SW 1271 (cell line): ENCODE measurements at regions not wholly inside any gene's neighbourhood (a gene's known extent, or its start where the extent isn't known, plus 50 kb on each side); places are given as distances from the start of the nearest gene placed in this dataset.
"Not testable (repeated sequence)": the region's sequence is repeated elsewhere in the genome, so short reads cannot be mapped to it uniquely, and the experiment has no call there.

Experiments used
- DNase-seq, 2 experiments: peaks; one replicate each; lab custom pipeline; 2025; lab: John Stamatoyannopoulos, UW

DNA sequence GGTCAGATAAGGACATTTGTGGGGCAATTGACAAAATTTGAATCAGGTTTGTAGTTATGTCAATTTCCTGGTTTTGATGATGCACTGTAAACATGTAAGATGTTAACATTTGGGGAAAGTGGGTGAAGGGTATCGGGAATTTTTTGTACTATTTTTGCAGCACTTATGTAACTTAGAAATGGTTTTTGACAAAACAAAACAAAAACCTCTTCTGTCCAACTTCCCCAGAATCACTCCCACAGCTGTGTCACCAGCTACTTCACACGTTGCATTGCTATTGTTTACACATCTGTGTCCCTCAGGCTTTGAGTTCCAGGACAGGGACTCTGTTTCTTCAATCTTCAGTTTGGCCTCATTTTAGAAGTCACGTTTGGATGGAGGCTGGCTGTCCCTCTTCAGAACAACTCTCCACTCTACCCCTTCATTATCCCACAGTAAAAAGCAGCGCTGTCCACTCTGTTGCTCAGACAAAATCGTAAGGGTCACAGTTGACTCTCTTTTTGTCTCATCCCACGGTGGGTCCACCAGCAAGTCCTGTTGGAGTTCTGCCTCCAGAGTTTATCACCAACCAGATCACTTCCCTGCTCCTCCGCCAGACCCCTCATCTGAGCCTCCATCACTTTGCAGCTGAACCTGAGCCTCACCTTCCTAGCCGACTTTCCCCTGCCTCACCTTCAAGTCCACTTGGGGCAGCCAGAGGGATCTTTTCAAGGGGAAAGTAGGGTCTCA is 63.2 kb downstream of the NENF start:
- DNase-seq: no peak

DNA sequence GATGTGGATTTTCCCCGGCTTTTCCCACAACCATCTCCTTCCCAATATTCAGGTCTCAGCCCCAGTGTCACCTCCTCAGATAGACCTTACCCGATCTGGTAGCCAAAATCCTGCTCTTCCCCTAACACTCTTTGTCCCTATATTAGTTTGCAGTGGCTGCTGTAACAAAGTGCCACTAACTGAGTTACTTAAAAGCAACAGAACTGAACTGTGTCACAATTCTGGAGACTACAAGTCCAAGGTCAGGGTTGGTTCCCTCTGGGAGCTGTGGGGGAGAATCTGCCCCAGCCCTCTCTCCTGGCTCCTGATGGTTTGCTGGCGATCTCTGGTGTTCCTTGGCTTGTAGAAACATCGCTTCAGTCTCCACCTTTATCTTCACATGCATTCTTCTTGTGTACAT is 64.0 kb downstream of the NENF start:
- DNase-seq: no peak

- no peak for DNase-seq
Measured at GRCh38 chr1:212497553-212497952, 64.8 kb downstream of the NENF start.

DNA sequence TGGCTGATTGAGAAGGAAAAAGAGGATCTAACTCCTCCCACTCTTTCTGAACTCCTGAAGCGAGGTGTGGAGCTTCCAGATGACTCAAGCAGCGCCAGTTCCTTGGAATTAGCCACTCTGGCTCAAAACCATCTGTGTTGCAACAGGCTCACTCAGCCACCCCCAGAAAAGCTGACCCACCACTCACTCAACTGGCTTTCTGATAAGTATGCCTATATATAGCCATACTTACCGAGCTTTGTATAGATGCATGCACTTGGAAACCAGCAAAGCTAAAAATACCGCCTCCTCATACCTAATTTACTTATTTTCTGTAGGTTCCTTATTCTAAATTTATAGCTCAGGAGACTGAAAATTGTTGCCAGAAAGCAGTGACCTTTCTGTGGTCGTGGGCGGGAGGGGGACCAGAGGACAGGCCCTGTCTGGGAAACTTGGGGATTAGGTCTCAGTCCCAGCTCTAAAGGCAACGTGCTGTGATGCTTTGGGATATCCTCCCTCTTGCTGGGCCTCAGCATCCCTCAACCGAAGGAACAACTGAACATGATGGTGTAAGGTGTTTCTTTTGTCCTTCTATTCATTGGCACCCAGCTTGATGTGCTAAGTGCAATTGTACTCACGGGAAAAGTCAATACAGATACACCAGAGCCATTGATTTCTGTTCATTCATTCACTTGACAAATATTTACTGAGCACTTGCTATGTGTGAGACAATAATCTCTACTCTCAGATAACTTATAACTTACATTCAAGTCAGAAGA is 65.7 kb downstream of the NENF start:
- no peak for DNase-seq

GRCh38 chr1:212500351-212500750 is 67.6 kb downstream of the NENF start:
- DNase-seq: no peak

- DNase-seq: no peak
Measured at GRCh38 chr1:212500983-212501382, 68.3 kb downstream of the NENF start.

- DNase-seq: no peak
Measured at GRCh38 chr1:212503714-212504113, 71.0 kb downstream of the NENF start.

GRCh38 chr1:212504171-212504803 is 71.6 kb downstream of the NENF start:
- no peak for DNase-seq

DNA sequence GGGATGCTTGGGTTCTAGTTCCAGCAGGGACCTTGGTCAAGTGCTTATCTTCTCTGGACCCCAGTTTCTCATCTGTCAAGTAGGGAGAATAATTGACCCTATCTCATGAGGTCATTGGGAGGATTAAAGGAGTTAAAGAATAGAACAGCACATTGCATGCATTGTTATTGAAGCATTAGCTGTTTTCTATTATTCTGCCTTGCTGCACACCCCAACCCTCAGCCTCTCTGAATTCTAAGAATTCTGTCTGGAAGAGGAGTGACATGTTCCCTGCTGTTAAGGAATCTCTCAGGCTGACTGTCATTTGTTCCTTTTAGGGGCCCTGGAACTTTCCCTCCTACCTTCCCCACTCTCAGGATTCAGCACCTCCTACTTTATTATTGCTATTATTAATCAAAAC is 73.9 kb downstream of the NENF start:
- DNase-seq: no peak

GRCh38 chr1:212507369-212507768 is 74.6 kb downstream of the NENF start:
- no peak for DNase-seq

DNA sequence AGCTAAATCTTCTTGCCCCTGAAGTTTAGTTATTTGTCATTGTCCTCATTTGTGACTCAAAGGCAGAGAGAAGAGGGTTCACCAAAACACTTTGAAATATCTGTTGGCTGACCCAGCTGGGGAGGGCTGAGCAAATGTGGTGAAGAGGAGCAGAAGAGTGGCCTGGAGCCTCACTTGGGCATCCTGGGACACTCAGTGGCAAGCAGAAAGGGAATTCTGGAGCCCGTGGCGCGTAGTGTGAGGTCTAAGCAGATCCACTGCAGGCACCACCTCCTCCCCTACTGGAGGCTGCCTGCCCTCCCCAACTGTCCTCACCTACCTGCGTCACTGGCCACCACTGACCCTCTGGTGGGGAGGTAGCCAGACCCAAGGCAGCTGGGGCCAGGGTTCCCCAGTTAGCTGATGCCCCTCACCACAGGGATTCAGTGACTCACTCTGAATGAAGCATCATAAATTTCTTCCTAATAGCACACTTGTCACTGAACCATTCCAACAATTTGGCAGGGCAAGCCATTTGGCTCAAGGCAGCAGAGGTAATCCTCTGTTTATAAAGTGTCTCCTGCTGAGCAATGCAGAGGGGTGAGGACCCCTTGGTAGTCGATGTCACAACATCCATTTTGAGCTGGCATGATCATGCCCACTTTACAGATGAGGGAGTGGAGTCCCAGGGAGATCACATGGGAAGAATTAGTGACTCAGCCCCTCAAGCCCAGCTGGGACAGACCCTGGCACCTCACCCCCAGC is 80.3 kb downstream of the NENF start:
- DNase-seq: peak in 1 of 2 experiments; percentile 31

DNA sequence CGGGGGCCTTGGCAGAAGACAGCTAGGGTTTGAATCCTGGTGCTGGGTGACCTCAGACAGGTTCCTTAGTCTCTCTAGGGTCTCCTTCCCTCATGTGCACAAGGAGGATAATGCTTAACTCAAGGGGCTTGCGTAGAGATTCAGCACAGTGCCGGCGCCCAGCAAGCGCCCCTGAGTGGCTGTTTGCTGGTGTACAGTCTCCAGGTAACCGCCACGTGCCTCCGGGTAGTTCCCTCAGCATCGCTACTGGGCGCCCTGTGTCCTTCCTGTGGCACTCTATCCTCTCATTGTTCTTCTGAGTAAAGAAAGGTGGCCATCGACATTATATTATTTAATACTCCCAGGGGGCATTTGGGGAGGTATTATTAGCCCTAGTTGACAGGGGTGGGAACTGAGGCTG is 80.9 kb downstream of the NENF start:
- no peak for DNase-seq

DNA sequence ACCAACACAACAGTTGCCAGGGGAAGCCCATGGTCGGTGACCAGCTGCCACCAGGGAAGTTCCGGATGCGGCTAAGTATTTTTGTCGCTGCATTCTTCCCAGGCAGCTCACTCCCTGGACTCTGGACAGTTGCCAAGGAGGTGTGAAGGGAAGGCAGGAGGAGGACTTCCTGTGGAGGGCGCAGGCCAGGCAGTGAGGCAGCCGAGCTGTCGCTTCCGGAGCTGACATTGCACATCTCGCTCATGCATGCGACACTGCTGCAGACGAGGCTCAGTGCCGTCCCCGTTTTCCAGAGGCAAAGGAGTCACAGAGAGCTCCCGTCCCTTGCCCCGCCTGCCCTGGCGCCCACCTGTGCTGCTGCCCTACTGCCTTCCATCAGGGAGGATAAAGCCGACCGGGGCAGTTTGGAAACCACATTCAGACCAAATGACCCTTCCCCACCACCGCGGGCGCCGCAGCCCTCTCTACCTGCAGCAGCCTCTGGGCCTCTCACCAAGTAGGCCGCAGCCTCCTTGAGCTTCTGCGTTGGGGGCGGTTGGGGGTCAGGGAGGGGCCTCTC is 81.4 kb downstream of the NENF start:
- DNase-seq: no peak

GRCh38 chr1:212514782-212515181 is 82.1 kb downstream of the NENF start:
- DNase-seq: no peak

GRCh38 chr1:212515329-212515760 is 82.6 kb downstream of the NENF start:
- DNase-seq: no peak

GRCh38 chr1:212516012-212516411 is 83.3 kb downstream of the NENF start:
- DNase-seq: not testable (repeated sequence)

DNA sequence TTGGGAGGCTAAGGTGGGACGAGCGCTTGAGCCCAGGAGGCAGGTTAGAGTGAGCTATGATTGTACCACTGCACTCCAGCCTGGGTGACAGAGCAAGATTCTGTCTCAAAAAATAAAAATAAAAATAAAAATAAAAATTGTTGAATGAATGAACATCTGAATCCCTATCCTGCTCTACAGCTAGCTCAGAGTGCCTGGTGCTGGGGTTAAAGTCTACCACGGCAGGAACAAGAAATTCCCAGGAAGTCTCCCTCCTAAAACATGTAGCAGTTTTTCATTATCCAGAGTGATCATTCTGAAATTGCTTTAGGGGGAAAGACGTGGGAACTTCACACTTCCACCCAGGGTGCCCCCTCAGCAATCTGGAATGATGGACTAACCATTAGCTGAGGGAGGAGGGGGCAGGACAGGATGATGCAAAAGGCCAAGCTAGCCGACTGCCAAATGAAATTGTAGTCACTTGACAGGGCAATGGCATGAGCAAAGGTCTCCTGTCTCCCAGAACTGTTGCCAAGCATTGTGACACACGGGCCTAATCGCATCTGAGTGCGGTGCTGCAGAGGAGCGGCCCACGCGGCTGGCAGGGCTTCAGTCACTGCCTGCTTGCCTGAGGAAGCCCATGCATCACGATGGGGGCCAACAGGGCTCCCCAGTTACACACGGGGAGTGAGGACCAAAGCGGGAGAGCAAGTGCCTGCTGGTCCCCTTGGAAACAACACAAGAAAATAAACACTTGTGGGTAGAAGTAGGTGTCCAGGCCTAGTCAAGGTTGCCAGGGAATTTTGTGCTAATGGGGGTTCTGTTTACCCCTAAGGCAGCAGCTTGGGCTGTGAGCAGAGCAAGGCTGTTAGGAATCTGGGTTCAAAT is 85.7 kb downstream of the NENF start:
- peak in 1 of 2 experiments; percentile 2 for DNase-seq

DNA sequence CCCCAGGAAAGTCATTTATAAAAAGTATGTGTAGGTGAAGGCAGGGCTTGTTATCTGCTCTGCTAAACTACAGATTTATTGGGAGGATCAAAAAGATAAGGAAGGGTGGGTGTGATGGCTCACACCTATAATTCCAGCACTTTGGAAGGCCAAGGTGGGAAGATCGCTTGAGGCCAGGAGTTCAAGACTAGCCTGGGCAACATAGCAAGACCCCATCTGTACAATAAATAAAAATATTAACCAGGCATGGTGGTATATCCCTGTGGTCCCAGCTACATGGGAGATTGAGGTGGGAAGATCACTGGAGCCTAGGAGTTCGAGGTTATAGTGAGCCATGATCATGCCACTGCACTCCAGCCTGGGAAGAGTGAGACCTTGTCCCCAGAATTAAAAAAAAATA is 86.4 kb downstream of the NENF start:
- DNase-seq: no peak

DNA sequence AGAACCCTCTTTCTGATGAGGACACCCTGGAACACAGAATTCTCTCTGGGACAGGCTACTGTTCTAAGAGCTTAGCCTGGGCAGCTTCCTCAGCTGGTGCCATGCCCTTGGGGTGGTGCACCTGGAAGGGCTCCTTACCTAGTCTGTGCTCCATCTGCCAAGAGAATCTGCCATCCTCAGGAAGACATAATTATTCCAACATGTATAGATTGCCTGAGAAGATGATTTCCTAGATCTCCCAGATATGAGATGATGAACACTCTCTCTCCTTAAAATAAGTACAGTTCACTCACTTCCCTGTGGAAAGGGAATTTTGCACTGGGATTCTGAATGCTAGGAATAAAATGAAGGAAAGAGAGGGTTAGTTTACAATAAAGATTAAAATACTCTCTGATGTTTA is 87.6 kb downstream of the NENF start:
- no peak for DNase-seq

DNA sequence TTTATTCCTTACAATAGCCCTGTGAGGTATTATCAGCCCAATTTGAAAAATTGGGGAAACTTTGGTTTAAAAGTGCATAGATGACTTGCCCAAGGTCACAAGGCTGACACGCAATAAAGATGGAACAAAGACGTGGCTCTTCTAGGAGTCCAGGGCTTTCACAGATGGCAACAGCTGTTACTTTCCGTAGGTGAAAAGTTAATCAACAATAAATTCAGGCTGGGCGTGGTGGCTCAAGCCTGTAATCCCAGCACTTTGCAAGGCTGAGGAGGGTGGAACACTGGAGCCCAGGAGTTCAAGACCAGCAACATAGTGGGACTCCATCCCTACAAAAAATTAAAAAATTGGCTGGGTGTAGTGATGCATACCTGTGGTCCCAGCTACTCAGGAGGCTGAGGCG is 87.8 kb upstream of the ATF3 start:
- DNase-seq: no peak

GRCh38 chr1:212525479-212526110 is 83.0 kb upstream of the ATF3 start:
- no peak for DNase-seq
